RWPE1 (cell line): ENCODE measurements at regions not wholly inside any gene's neighbourhood (a gene's known extent, or its start where the extent isn't known, plus 50 kb on each side); places are given as distances from the start of the nearest gene placed in this dataset.

Experiments used
- CTCF ChIA-PET: fragments of 350-600 bp; sonication (Branson Sonifier 250); formaldehyde crosslinking; extraction: SDS; loops from one replicate; lab custom pipeline; 2021; lab: Yijun Ruan, JAX
- POLR2A ChIA-PET: fragments of 400-600 bp; formaldehyde crosslinking; extraction: SDS; loops from one replicate; lab custom pipeline; 2020; ENCODE audit warnings: antibody characterized with exemption; ENCODE audit not compliant: low non-redundant PET; lab: Yijun Ruan, JAX
- DNase-seq: peaks from one replicate; pipeline ENCODE4 v3.0.0; 2012; ENCODE audit warnings: low spot score
- H3K27ac ChIP-seq: fragments of 450-650 bp; 2 replicates; pipeline ENCODE4 v1.5.1; 2017
- CTCF ChIP-seq: fragments of 450-650 bp; conservative IDR thresholded peaks from 2 replicates; pipeline ENCODE4 v1.5.1; 2017; ENCODE audit warnings: low read depth, mild to moderate bottlenecking

DNA sequence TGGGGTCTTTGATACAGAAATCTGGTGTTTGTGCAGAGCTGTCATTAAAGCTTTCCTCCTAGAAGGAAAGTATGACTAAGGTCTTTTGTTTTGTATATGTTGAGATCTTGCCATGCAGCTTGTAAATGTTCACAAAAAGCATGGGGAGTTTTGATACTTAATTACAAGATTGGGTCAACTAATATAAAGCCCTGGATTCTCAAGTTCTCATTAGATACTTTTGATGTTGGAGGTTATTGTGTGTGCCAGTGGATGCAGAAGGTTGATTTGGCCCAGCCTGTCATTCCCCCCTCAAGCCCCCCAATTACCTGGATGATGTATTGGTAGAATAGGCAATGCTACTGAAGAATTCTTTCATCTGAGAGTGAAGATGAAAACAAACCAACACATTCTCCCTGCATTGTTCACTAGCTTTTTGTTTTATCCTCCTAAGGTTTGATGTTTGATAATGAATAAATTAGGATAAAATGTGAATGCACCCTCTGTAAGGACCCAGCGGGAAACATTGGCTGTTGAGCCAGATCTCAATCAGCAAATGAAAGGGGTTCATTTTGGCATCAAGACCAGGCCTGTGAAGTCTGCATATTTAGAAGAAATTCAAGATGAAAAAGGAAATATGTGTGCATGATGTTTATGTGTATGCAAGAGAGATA is 61.9 kb upstream of the ADAMTS19 start:
- DNase-seq: no peak
- ChIA-PET CTCF (interaction anchor here (0.7 kb wide), 1 partner anchor 192 kb away, joined by 6 read pairs; no protein-coding TSS in a partner anchor), POLR2A (no interaction called here)
- no peak for TF ChIP-seq CTCF
- H3K27ac ChIP-seq: no peak overlapping the region

DNA sequence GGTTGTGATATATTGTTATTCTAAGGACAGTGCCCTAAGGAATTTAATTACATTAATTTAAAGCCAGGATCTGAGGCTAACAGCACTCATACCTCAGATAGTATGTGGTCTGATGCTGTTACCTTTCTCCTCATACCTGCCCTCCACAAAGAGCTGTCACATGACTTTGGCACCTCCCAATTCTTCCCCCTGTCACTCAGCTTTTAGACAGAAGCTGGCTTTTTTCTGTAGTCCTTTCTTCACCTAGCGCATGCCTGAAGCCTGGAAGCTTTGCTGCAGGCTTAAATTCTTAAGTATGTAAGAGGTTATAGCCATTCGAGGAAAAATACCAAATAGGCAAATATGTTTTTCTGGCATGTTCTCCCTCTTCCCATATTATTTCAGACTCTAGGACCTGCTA is 61.0 kb upstream of the ADAMTS19 start:
- CTCF ChIA-PET: interaction anchor here (0.6 kb wide), 1 partner anchor 369 kb away, joined by 5 read pairs; no protein-coding TSS in a partner anchor
- TF ChIP-seq CTCF: no peak
- DNase-seq: no peak
- POLR2A ChIA-PET: no interaction called here
- H3K27ac ChIP-seq: no peak overlapping the region

DNA sequence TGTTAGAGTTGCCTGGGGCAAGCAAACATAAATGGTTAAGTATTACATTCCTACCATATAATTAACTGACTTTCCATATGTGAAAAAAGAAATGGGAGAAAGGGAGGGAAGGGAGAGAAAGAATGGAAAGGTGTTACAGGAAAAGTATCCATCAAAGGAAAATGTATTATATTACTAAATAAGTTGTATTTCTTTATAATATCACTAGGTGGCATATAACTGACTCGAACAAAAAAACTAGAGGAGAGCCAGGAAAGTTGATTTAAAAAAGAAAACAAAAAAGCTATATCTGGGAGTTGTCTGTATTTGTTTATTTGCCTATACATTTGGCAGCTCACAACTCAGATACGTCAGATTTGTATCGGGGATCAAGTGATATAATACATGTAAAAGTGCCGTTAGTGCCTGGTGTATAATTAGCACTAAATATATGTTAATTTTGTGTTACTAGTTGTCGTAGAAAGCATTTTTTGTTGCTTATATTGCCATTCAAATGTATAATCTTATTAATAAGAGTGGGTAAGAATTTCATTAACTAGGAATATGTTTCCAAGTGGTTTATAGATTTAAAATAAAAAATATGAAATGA is 59.6 kb upstream of the ADAMTS19 start:
- H3K27ac ChIP-seq: no peak overlapping the region
- peak; percentile 45 for TF ChIP-seq CTCF
- ChIA-PET CTCF (interaction anchor here (0.5 to 1.3 kb wide), 5 partner anchors 26 to 151 kb away, joined by 3 to 4 read pairs (median 3); no protein-coding TSS in a partner anchor), POLR2A (no interaction called here)
- peak; percentile 5 for DNase-seq

- ChIA-PET CTCF (no interaction called here), POLR2A (no interaction called here)
- no peak overlapping the region for H3K27ac ChIP-seq
- no peak for TF ChIP-seq CTCF
- DNase-seq: no peak
Measured at GRCh38 chr5:129405222-129405621, 54.9 kb upstream of the ADAMTS19 start.

- H3K27ac ChIP-seq: no peak overlapping the region
- POLR2A ChIA-PET: no interaction called here
- DNase-seq: no peak
- TF ChIP-seq CTCF: no peak
- CTCF ChIA-PET: no interaction called here
Measured at GRCh38 chr5:129406440-129406839, 53.7 kb upstream of the ADAMTS19 start.
